ENCODE measurements at regions not wholly inside any gene's neighbourhood (a gene's known extent, or its start where the extent isn't known, plus 50 kb on each side); places are given as distances from the start of the nearest gene placed in this dataset.

DNA sequence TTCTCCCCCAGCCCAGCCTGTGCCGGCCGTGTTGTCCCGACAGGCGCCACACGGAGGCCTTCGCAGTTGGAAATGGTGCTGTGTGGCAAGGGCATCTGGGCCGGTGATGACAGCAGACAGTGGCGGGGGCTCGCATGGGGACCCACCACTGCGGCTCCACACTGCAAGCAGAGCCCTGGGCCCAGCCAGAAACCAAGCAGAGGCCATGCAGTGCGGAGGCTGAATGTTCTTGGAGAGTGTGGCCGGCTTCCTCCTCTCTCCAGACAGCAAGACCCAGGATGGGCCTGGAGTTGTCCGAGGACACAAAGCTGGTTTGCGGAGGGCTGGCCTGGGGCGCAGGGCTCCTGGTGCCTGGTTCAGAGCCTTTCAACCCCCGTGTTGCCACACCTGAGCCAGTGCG, 104.6 kb downstream of the SIK1 start:
- H3K9ac ChIP-seq (ENCODE audit: low read length) = no peak overlapping the region
- no peak overlapping the region for H3K4me3 ChIP-seq (ENCODE audit: low read length)
- intact Hi-C loops (cut with micrococcal nuclease) = no loop called here
- H3K9me2 ChIP-seq (replicated peaks; ENCODE audit: low read length) = no peaks in the 10 kb centered on the region
- H3K4me1 ChIP-seq (ENCODE audit: insufficient read depth, low read length) = peaks cover 9% of the 10 kb centered on the region
- no peak overlapping the region for H3K4me2 ChIP-seq (ENCODE audit: low read length)
- no peaks in the 10 kb centered on the region for H3K36me3 ChIP-seq (ENCODE audit: low read depth, low read length)
- H3K27me3 ChIP-seq (ENCODE audit: low read length) = no peaks in the 10 kb centered on the region
- no peak for TF ChIP-seq EZH2 (IDR thresholded peaks at IDR 0.05; ENCODE audit: low read length, unreplicated experiment)
- no peak for TF ChIP-seq EZH2phosphoT487 (IDR thresholded peaks at IDR 0.05; ENCODE audit: borderline replicate concordance, low read length)
- TF ChIP-seq CTCF (conservative IDR thresholded peaks at IDR 0.05; ENCODE audit: low read depth, low read length) = no peak
- H4K20me1 ChIP-seq (ENCODE audit: low read length) = no peaks in the 10 kb centered on the region
- H2AFZ ChIP-seq (ENCODE audit: low read length) = no peak overlapping the region
- H3F3A ChIP-seq (ENCODE audit: low read length, unreplicated experiment) = no peaks in the 10 kb centered on the region
- ATAC-seq (no peak), DNase-seq (no peak)
- no peaks in the 10 kb centered on the region for H3K9me3 ChIP-seq (ENCODE audit: low read length)
- CTCF ChIA-PET = no interaction called here
- no peak overlapping the region for H3K27ac ChIP-seq (ENCODE audit: low read length)
- no peaks in the 10 kb centered on the region for H3K79me2 ChIP-seq (ENCODE audit: low read length)
- no TSS peak for BruUV-seq (replicated peaks)
- POLR2A ChIA-PET (ENCODE audit: unreplicated experiment) = no interaction called here

- intact Hi-C loops (cut with micrococcal nuclease) = no loop called here
Observed at GRCh38 chr21:43321611-43322010, 105.3 kb downstream of the SIK1 start.

DNA sequence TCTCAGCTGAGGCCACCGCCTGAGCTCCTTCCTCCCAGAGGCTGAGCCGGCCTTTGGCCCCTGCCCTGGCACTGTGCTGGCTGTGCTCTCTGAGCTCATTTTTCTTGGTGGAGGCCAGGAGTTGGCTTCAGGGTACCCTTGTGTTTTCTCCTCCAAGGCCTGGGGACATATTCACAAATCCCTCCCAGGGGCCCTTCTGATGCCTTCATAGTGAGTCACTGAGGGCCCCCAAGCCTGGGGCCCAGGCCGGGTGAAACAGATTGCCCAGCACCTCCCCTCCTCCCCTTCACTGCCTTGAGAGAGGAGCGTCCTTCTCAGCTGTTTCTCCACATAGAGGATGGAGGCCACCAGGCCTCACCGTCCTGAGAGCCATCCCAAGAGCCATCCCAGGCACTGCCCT, 105.8 kb downstream of the SIK1 start:
- Histone ChIP-seq H3K79me2 (ENCODE audit: low read length) (no peaks in the 10 kb centered on the region), H4K20me1 (ENCODE audit: low read length) (no peaks in the 10 kb centered on the region), H3F3A (ENCODE audit: low read length, unreplicated experiment) (no peaks in the 10 kb centered on the region), H3K4me3 (ENCODE audit: low read length) (no peak overlapping the region), H3K36me3 (ENCODE audit: low read depth, low read length) (no peaks in the 10 kb centered on the region), H3K9ac (ENCODE audit: low read length) (no peak overlapping the region), H3K27ac (ENCODE audit: low read length) (no peak overlapping the region), H3K9me3 (ENCODE audit: low read length) (no peaks in the 10 kb centered on the region), H3K27me3 (ENCODE audit: low read length) (no peaks in the 10 kb centered on the region), H3K4me2 (ENCODE audit: low read length) (no peak overlapping the region), H3K9me2 (replicated peaks; ENCODE audit: low read length) (no peaks in the 10 kb centered on the region), H2AFZ (ENCODE audit: low read length) (no peak overlapping the region), H3K4me1 (ENCODE audit: insufficient read depth, low read length) (peaks cover 9% of the 10 kb centered on the region)
- no peak for DNase-seq
- no TSS peak for BruUV-seq (replicated peaks)
- ChIA-PET POLR2A (ENCODE audit: unreplicated experiment) (no interaction called here), CTCF (no interaction called here)
- no peak for ATAC-seq
- TF ChIP-seq EZH2phosphoT487 (IDR thresholded peaks at IDR 0.05; ENCODE audit: borderline replicate concordance, low read length) = no peak
- TF ChIP-seq CTCF (conservative IDR thresholded peaks at IDR 0.05; ENCODE audit: low read depth, low read length) = no peak
- TF ChIP-seq EZH2 (IDR thresholded peaks at IDR 0.05; ENCODE audit: low read length, unreplicated experiment) = no peak
- intact Hi-C loops (cut with micrococcal nuclease) = no loop called here

More at GRCh38 chr21:43321611-43322010, 105.3 kb downstream of the SIK1 start:
- no peak for DNase-seq
- no peaks in the 10 kb centered on the region for H3F3A ChIP-seq (ENCODE audit: low read length, unreplicated experiment)
- H3K4me2 ChIP-seq (ENCODE audit: low read length) = no peak overlapping the region
- no peaks in the 10 kb centered on the region for H3K9me2 ChIP-seq (replicated peaks; ENCODE audit: low read length)
- no peaks in the 10 kb centered on the region for H3K27me3 ChIP-seq (ENCODE audit: low read length)
- ATAC-seq = no peak
- no peaks in the 10 kb centered on the region for H3K79me2 ChIP-seq (ENCODE audit: low read length)
- H3K9ac ChIP-seq (ENCODE audit: low read length) = no peak overlapping the region
- no peaks in the 10 kb centered on the region for H4K20me1 ChIP-seq (ENCODE audit: low read length)
- no peak overlapping the region for H3K4me3 ChIP-seq (ENCODE audit: low read length)
- H2AFZ ChIP-seq (ENCODE audit: low read length) = no peak overlapping the region
- H3K9me3 ChIP-seq (ENCODE audit: low read length) = no peaks in the 10 kb centered on the region
- peaks cover 9% of the 10 kb centered on the region for H3K4me1 ChIP-seq (ENCODE audit: insufficient read depth, low read length)
- no TSS peak for BruUV-seq (replicated peaks)
- no peak overlapping the region for H3K27ac ChIP-seq (ENCODE audit: low read length)
- no peaks in the 10 kb centered on the region for H3K36me3 ChIP-seq (ENCODE audit: low read depth, low read length)
- POLR2A ChIA-PET (ENCODE audit: unreplicated experiment) = no interaction called here
- CTCF ChIA-PET = no interaction called here
- TF ChIP-seq EZH2 (IDR thresholded peaks at IDR 0.05; ENCODE audit: low read length, unreplicated experiment) (no peak), EZH2phosphoT487 (IDR thresholded peaks at IDR 0.05; ENCODE audit: borderline replicate concordance, low read length) (no peak), CTCF (conservative IDR thresholded peaks at IDR 0.05; ENCODE audit: low read depth, low read length) (no peak)
